ENCODE measurements at regions not wholly inside any gene's neighbourhood (a gene's known extent, or its start where the extent isn't known, plus 50 kb on each side); places are given as distances from the start of the nearest gene placed in this dataset.

- Histone ChIP-seq H2BK20ac (ENCODE audit: low read length) (no peak overlapping the region), H4K5ac (ENCODE audit: insufficient read length, low read depth, low read length) (no peak overlapping the region), H3K79me2 (ENCODE audit: control insufficient read depth in 1 of 2, insufficient read depth in 2 of 2, low read length in 2 of 2) (no peaks in the 10 kb centered on the region), H3K4me2 (ENCODE audit: insufficient read depth in 1 of 2, low read depth in 2 of 2, low read length in 2 of 2) (no peak overlapping the region), H3K4me3 (ENCODE audit: extremely low read depth in 1 of 4, insufficient read depth in 2 of 4, low read depth in 3 of 4, low read length in 4 of 4) (no peak overlapping the region), H3K14ac (ENCODE audit: insufficient read length) (no peak overlapping the region), H3K4me1 (replicated peaks in 1 of 4; ENCODE audit: control insufficient read depth in 3 of 4, insufficient read depth in 4 of 4, low read length in 3 of 4) (no peaks in the 10 kb centered on the region), H3K27me3 (replicated peaks in 1 of 4; ENCODE audit: control insufficient read depth in 3 of 4, extremely low read depth in 1 of 4, insufficient read depth in 3 of 4, low read length in 3 of 4) (no peaks in the 10 kb centered on the region), H3K9ac (replicated peaks in 1 of 4; ENCODE audit: extremely low read depth in 1 of 4, low read depth in 3 of 4, low read length in 3 of 4) (no peak overlapping the region), H4K8ac (ENCODE audit: extremely low read depth, insufficient read depth, low read length) (no peak overlapping the region), H2BK12ac (ENCODE audit: low read depth, low read length) (no peak overlapping the region), H3K27ac (ENCODE audit: low read depth, low read length) (no peak overlapping the region), H2AK5ac (ENCODE audit: low read depth, low read length) (no peak overlapping the region), H2BK120ac (replicated peaks; ENCODE audit: low read depth, low read length) (no peak overlapping the region), H3K4ac (replicated peaks; ENCODE audit: insufficient read length, low read depth, low read length) (no peak overlapping the region), H3K9me3 (ENCODE audit: insufficient read depth in 2 of 2, low read depth in 1 of 2, low read length in 1 of 2) (no peaks in the 10 kb centered on the region), H3K18ac (ENCODE audit: extremely low read depth, low read length) (no peak overlapping the region), H4K20me1 (replicated peaks in 1 of 2; ENCODE audit: control insufficient read depth in 1 of 2, insufficient read depth in 2 of 2, low read length in 2 of 2) (no peaks in the 10 kb centered on the region), H3K56ac (replicated peaks; ENCODE audit: insufficient read length, low read depth, low read length) (no peak overlapping the region), H3K23ac (ENCODE audit: insufficient read length) (no peak overlapping the region), H3K36me3 (ENCODE audit: control insufficient read depth in 2 of 4, insufficient read depth in 4 of 4, low read length in 3 of 4) (no peaks in the 10 kb centered on the region), H2AFZ (ENCODE audit: low read length) (no peak overlapping the region), H2BK5ac (ENCODE audit: low read depth, low read length) (no peak overlapping the region), H2BK15ac (ENCODE audit: low read length) (no peak overlapping the region), H4K91ac (replicated peaks; ENCODE audit: insufficient read length, low read length) (no peak overlapping the region), H3K23me2 (ENCODE audit: low read depth, low read length) (no peaks in the 10 kb centered on the region), H3K79me1 (ENCODE audit: low read depth, low read length) (no peaks in the 10 kb centered on the region)
- POLR2A ChIA-PET (ENCODE audit: partially characterized antibody): no interaction called here
- FAIRE-seq: no peak
- CTCF ChIA-PET (ENCODE audit: partially characterized antibody): interaction anchor here (1.5 kb wide), 1 partner anchor 18 kb away, joined by 7 read pairs; no protein-coding TSS in a partner anchor
- DNase-seq (ENCODE audit: low read depth in 1 of 2, low spot score in 2 of 2): no peak
- WGBS, 2 experiments (ENCODE audit: extremely low coverage in 1 of 2, insufficient coverage in 1 of 2, insufficient read length in 1 of 2, insufficient replicate concordance in 2 of 2, low coverage in 1 of 2, low lambda C conversion rate in 2 of 2, missing lambda C conversion rate in 1 of 2): 84% methylated on average over 1 of the region's 1 CpG; no CpG with 5 or more reads in 1 of the 2 experiments
- TF ChIP-seq TBP (IDR thresholded peaks at IDR 0.05; ENCODE audit: low read depth, low read length) (no peak), SIRT6 (IDR thresholded peaks at IDR 0.05; ENCODE audit: low read length) (no peak), SRF (IDR thresholded peaks at IDR 0.05; ENCODE audit: low read depth, low read length) (no peak), TAF7 (optimal IDR thresholded peaks at IDR 0.05; ENCODE audit: borderline replicate concordance, low read depth, low read length) (no peak), ASH2L (IDR thresholded peaks at IDR 0.05; ENCODE audit: low read length) (no peak), SAP30 (IDR thresholded peaks at IDR 0.05; ENCODE audit: insufficient read depth, insufficient replicate concordance, low read length) (no peak), FOSL1 (IDR thresholded peaks at IDR 0.05; ENCODE audit: insufficient read depth, low read depth, low read length) (no peak)
These were observed 181.9 kb upstream of the TRPM3 start for GRCh38 chr9:71303351-71303750.
